ENCODE measurements at regions not wholly inside any gene's neighbourhood (a gene's known extent, or its start where the extent isn't known, plus 50 kb on each side); places are given as distances from the start of the nearest gene placed in this dataset.

DNA sequence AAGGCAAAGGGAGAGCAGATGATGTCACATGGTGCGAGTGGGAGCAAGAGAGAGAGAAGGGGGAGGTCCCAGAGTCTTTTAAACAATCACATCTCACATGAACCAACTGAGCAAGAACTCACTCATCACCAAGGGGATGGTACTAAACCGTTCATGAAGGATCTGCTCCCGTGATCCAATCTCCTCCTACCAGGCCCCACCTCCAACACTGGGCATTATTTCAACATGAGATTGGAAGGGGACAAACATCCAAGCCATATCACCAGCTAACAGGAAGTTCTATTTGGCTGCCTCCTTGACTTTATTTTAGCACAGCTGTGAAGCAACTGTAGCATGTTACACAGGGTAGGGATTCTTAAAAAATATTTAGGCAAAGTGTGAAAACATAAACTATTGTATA lies 102.5 kb downstream of the DDIT4L start:
- Histone ChIP-seq H3K4me3 (ENCODE audit: insufficient read depth in 1 of 2, low read depth in 1 of 2, low read length in 2 of 2) (peak overlapping the region in 1 of 2 experiments; percentile 57), H3K27me3 (ENCODE audit: control insufficient read depth in 1 of 2, insufficient read depth in 1 of 2, low read length in 2 of 2) (no peaks in the 10 kb centered on the region), H3K4me2 (ENCODE audit: low read length, poor library complexity, severe bottlenecking) (no peak overlapping the region), H2BK12ac (ENCODE audit: low read length in 2 of 2) (no peak overlapping the region), H3K23ac (ENCODE audit: low read length in 2 of 2) (no peak overlapping the region), H3K4me1 (ENCODE audit: control insufficient read depth, insufficient read depth, low read depth, low read length) (no peaks in the 10 kb centered on the region), H4K8ac (ENCODE audit: low read length) (no peak overlapping the region), H2AFZ (ENCODE audit: low read depth, low read length) (no peak overlapping the region), H4K91ac (ENCODE audit: low read length) (no peak overlapping the region), H2AK5ac (ENCODE audit: low read length, severe bottlenecking) (no peak overlapping the region), H2BK5ac (ENCODE audit: low read depth, low read length, poor library complexity, severe bottlenecking) (no peak overlapping the region), H3K27ac (ENCODE audit: low read length, poor library complexity, severe bottlenecking) (no peak overlapping the region), H2BK15ac (ENCODE audit: low read depth, poor library complexity, severe bottlenecking) (no peak overlapping the region), H3K79me1 (replicated peaks; ENCODE audit: low read length, poor library complexity, severe bottlenecking) (no peaks in the 10 kb centered on the region), H3K9me3 (ENCODE audit: control insufficient read depth, low read length) (no peaks in the 10 kb centered on the region), H3K36me3 (ENCODE audit: control insufficient read depth in 1 of 2, insufficient read depth in 2 of 2, low read depth in 1 of 2, low read length in 2 of 2) (no peaks in the 10 kb centered on the region), H3K9ac (ENCODE audit: low read length) (peak overlapping the region; percentile 81), H3K18ac (ENCODE audit: low read depth in 1 of 2, low read length in 2 of 2) (no peak overlapping the region), H3K14ac (ENCODE audit: low read length in 2 of 2) (no peak overlapping the region), H2BK120ac (ENCODE audit: low read depth, low read length) (no peak overlapping the region), H3K4ac (ENCODE audit: low read depth in 1 of 2, low read length in 2 of 2) (no peak overlapping the region)
- no peak for DNase-seq
- WGBS: 95% methylated on average over 3 of the region's 3 CpGs

DNA sequence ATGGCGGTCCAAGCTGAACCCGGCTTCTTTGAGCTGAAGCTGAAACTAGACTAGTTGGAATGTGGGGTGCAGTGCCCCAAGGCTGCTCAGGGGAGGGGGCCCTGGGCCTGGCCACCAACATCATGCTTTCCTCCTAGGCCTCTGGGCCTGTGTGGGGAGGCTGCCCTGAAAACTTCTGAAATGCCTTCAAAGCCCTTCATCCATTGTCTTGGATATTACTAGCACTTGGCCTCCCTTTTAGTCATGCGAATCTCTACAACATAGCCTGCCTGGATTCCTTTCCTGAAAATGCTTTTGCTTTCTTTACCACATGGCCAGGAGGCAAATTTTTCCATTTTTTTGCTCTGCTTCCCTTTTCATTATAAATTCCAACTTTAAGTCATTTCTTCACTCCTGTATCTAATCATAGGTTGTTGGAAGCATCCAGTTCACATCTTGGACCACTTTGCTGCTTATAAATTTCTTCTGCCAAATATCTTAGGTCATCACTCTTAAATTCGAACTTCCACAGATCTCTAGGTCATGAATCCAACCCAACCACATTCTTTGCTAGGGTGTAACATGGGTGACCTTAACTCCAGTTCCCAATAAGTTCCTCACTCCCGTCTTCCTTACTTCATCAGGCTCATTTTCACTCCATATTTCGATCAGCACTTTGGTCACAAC lies 103.4 kb downstream of the DDIT4L start:
- DNase-seq: no peak
- H3K23ac ChIP-seq (ENCODE audit: low read length in 2 of 2): no peak overlapping the region
- H3K4me1 ChIP-seq (ENCODE audit: control insufficient read depth, insufficient read depth, low read depth, low read length): no peaks in the 10 kb centered on the region
- no peak overlapping the region for H3K27ac ChIP-seq (ENCODE audit: low read length, poor library complexity, severe bottlenecking)
- H2BK12ac ChIP-seq (ENCODE audit: low read length in 2 of 2): no peak overlapping the region
- peak overlapping the region; percentile 81 for H3K9ac ChIP-seq (ENCODE audit: low read length)
- no peak overlapping the region for H3K14ac ChIP-seq (ENCODE audit: low read length in 2 of 2)
- no peak overlapping the region for H4K91ac ChIP-seq (ENCODE audit: low read length)
- H3K9me3 ChIP-seq (ENCODE audit: control insufficient read depth, low read length): no peaks in the 10 kb centered on the region
- H3K4me2 ChIP-seq (ENCODE audit: low read length, poor library complexity, severe bottlenecking): no peak overlapping the region
- H3K36me3 ChIP-seq (ENCODE audit: control insufficient read depth in 1 of 2, insufficient read depth in 2 of 2, low read depth in 1 of 2, low read length in 2 of 2): no peaks in the 10 kb centered on the region
- H2AFZ ChIP-seq (ENCODE audit: low read depth, low read length): no peak overlapping the region
- no peak overlapping the region for H2BK5ac ChIP-seq (ENCODE audit: low read depth, low read length, poor library complexity, severe bottlenecking)
- H3K18ac ChIP-seq (ENCODE audit: low read depth in 1 of 2, low read length in 2 of 2): no peak overlapping the region
- H2AK5ac ChIP-seq (ENCODE audit: low read length, severe bottlenecking): no peak overlapping the region
- H3K4ac ChIP-seq (ENCODE audit: low read depth in 1 of 2, low read length in 2 of 2): no peak overlapping the region
- no peak overlapping the region for H2BK120ac ChIP-seq (ENCODE audit: low read depth, low read length)
- H3K4me3 ChIP-seq (ENCODE audit: insufficient read depth in 1 of 2, low read depth in 1 of 2, low read length in 2 of 2): peak overlapping the region in 1 of 2 experiments; percentile 57
- no peak overlapping the region for H4K8ac ChIP-seq (ENCODE audit: low read length)
- H2BK15ac ChIP-seq (ENCODE audit: low read depth, poor library complexity, severe bottlenecking): no peak overlapping the region
- no peaks in the 10 kb centered on the region for H3K79me1 ChIP-seq (replicated peaks; ENCODE audit: low read length, poor library complexity, severe bottlenecking)
- 93% methylated on average over 6 of the region's 6 CpGs for WGBS
- H3K27me3 ChIP-seq (ENCODE audit: control insufficient read depth in 1 of 2, insufficient read depth in 1 of 2, low read length in 2 of 2): no peaks in the 10 kb centered on the region

DNA sequence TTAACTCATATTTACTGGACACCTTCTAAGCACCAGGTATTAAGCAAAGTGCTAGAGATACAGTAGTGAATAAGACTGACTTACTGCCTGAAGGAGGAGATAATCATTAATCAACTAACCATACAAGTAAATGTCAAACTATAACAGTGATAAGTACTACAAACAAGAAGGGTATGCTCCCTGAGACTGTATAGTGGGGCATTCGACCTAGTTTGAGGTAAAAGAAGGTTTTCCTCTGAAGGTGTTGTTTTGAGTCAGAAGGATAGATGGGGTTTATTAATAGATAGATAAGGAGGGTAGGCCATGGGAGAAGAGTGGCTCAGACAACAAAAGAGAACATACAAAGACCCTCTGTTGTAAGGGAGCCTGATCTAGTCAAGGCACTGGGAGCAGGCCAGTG lies 105.4 kb downstream of the DDIT4L start:
- Histone ChIP-seq H3K9ac (ENCODE audit: low read length) (no peak overlapping the region), H3K27ac (ENCODE audit: low read length, poor library complexity, severe bottlenecking) (no peak overlapping the region), H2BK5ac (ENCODE audit: low read depth, low read length, poor library complexity, severe bottlenecking) (no peak overlapping the region), H2BK12ac (ENCODE audit: low read length in 2 of 2) (no peak overlapping the region), H3K4me1 (ENCODE audit: control insufficient read depth, insufficient read depth, low read depth, low read length) (no peaks in the 10 kb centered on the region), H2AK5ac (ENCODE audit: low read length, severe bottlenecking) (no peak overlapping the region), H2AFZ (ENCODE audit: low read depth, low read length) (no peak overlapping the region), H3K4ac (ENCODE audit: low read depth in 1 of 2, low read length in 2 of 2) (no peak overlapping the region), H2BK15ac (ENCODE audit: low read depth, poor library complexity, severe bottlenecking) (no peak overlapping the region), H3K14ac (ENCODE audit: low read length in 2 of 2) (no peak overlapping the region), H3K4me3 (ENCODE audit: insufficient read depth in 1 of 2, low read depth in 1 of 2, low read length in 2 of 2) (no peak overlapping the region), H3K4me2 (ENCODE audit: low read length, poor library complexity, severe bottlenecking) (no peak overlapping the region), H4K8ac (ENCODE audit: low read length) (no peak overlapping the region), H3K9me3 (ENCODE audit: control insufficient read depth, low read length) (no peaks in the 10 kb centered on the region), H4K91ac (ENCODE audit: low read length) (no peak overlapping the region), H3K23ac (ENCODE audit: low read length in 2 of 2) (no peak overlapping the region), H2BK120ac (ENCODE audit: low read depth, low read length) (no peak overlapping the region), H3K18ac (ENCODE audit: low read depth in 1 of 2, low read length in 2 of 2) (no peak overlapping the region), H3K79me1 (replicated peaks; ENCODE audit: low read length, poor library complexity, severe bottlenecking) (no peaks in the 10 kb centered on the region), H3K36me3 (ENCODE audit: control insufficient read depth in 1 of 2, insufficient read depth in 2 of 2, low read depth in 1 of 2, low read length in 2 of 2) (no peaks in the 10 kb centered on the region), H3K27me3 (ENCODE audit: control insufficient read depth in 1 of 2, insufficient read depth in 1 of 2, low read length in 2 of 2) (no peaks in the 10 kb centered on the region)
- 81% methylated on average over 1 of the region's 1 CpG for WGBS
- DNase-seq: no peak

DNA sequence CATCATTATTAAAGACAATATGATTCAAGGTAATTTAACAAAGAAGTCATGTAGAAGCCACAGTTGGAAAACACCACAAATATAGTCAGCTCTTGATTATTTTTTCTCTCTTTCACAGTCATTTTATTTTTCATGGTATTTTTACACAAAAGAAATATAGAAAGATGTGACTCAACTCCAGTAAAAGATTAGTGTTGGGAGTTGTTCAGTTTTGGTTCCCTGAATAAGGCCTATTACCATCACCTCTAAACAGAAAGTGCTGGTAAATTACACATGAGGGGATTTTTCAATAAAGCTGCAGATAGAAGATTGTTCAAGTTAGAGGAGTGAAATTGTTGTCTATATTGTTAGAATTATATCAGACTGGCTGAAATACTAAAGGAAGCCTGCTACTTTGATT lies 107.0 kb downstream of the DDIT4L start:
- no peak overlapping the region for H2BK120ac ChIP-seq (ENCODE audit: low read depth, low read length)
- H3K4me2 ChIP-seq (ENCODE audit: low read length, poor library complexity, severe bottlenecking): no peak overlapping the region
- no peaks in the 10 kb centered on the region for H3K27me3 ChIP-seq (ENCODE audit: control insufficient read depth in 1 of 2, insufficient read depth in 1 of 2, low read length in 2 of 2)

More for the DNA sequence above, 107.0 kb downstream of the DDIT4L start:
- Histone ChIP-seq H2BK5ac (ENCODE audit: low read depth, low read length, poor library complexity, severe bottlenecking) (no peak overlapping the region), H4K8ac (ENCODE audit: low read length) (no peak overlapping the region), H3K27ac (ENCODE audit: low read length, poor library complexity, severe bottlenecking) (no peak overlapping the region), H4K91ac (ENCODE audit: low read length) (no peak overlapping the region), H3K4me3 (ENCODE audit: insufficient read depth in 1 of 2, low read depth in 1 of 2, low read length in 2 of 2) (no peak overlapping the region), H3K23ac (ENCODE audit: low read length in 2 of 2) (no peak overlapping the region), H3K18ac (ENCODE audit: low read depth in 1 of 2, low read length in 2 of 2) (no peak overlapping the region), H3K4ac (ENCODE audit: low read depth in 1 of 2, low read length in 2 of 2) (no peak overlapping the region), H2BK15ac (ENCODE audit: low read depth, poor library complexity, severe bottlenecking) (no peak overlapping the region), H3K14ac (ENCODE audit: low read length in 2 of 2) (no peak overlapping the region), H3K4me1 (ENCODE audit: control insufficient read depth, insufficient read depth, low read depth, low read length) (no peaks in the 10 kb centered on the region), H3K9ac (ENCODE audit: low read length) (no peak overlapping the region), H3K36me3 (ENCODE audit: control insufficient read depth in 1 of 2, insufficient read depth in 2 of 2, low read depth in 1 of 2, low read length in 2 of 2) (no peaks in the 10 kb centered on the region), H2BK12ac (ENCODE audit: low read length in 2 of 2) (no peak overlapping the region), H2AK5ac (ENCODE audit: low read length, severe bottlenecking) (no peak overlapping the region), H3K9me3 (ENCODE audit: control insufficient read depth, low read length) (no peaks in the 10 kb centered on the region), H3K79me1 (replicated peaks; ENCODE audit: low read length, poor library complexity, severe bottlenecking) (no peaks in the 10 kb centered on the region), H2AFZ (ENCODE audit: low read depth, low read length) (no peak overlapping the region)
- no peak for DNase-seq

Measured in mesenchymal stem cell (in vitro differentiated cells and primary cell).